DOHH2 (cell line): ENCODE measurements at regions not wholly inside any gene's neighbourhood (a gene's known extent, or its start where the extent isn't known, plus 50 kb on each side); places are given as distances from the start of the nearest gene placed in this dataset.

Experiments
- H3F3A ChIP-seq: fragments of 200-600 bp; sonication (generic), shearing (Covaris generic); 2 replicates; pipeline ENCODE4 v1.6.0; 2016; ENCODE audit warnings: antibody characterized with exemption, mild to moderate bottlenecking; ENCODE audit not compliant: control insufficient read depth, insufficient read depth
- H3K27ac ChIP-seq: fragments of 200-600 bp; sonication (generic); 2 replicates; pipeline ENCODE4 v1.5.1; 2014; ENCODE audit warnings: low read depth, mild to moderate bottlenecking, low read length, moderate library complexity
- H3K27me3 ChIP-seq: fragments of 200-600 bp; sonication (generic); 2 replicates; pipeline ENCODE4 v1.6.1; 2014; ENCODE audit warnings: mild to moderate bottlenecking, low read length, mixed read lengths; ENCODE audit not compliant: control insufficient read depth
- H3K36me3 ChIP-seq: fragments of 200-600 bp; sonication (generic); 2 replicates; pipeline ENCODE4 v1.6.1; 2014; ENCODE audit warnings: mild to moderate bottlenecking, low read length, moderate library complexity, mixed read lengths; ENCODE audit not compliant: control insufficient read depth
- H3K4me1 ChIP-seq: fragments of 200-600 bp; sonication (generic); 2 replicates; pipeline ENCODE4 v1.6.1; 2014; ENCODE audit warnings: mild to moderate bottlenecking, low read length, mixed read lengths; ENCODE audit not compliant: control insufficient read depth
- H3K4me2 ChIP-seq: fragments of 200-600 bp; sonication (generic); 2 replicates; pipeline ENCODE4 v1.6.0; 2014; ENCODE audit warnings: mild to moderate bottlenecking, low read length, moderate library complexity
- H3K4me3 ChIP-seq: fragments of 200-600 bp; sonication (generic); 2 replicates; pipeline ENCODE4 v1.5.1; 2014; ENCODE audit warnings: mild to moderate bottlenecking, low read length, mixed read lengths
- H3K79me2 ChIP-seq: fragments of 200-600 bp; sonication (generic); 2 replicates; pipeline ENCODE4 v1.6.1; 2014; ENCODE audit warnings: mild to moderate bottlenecking, low read length, mixed read lengths; ENCODE audit not compliant: control insufficient read depth
- H3K9me2 ChIP-seq: fragments of 200-600 bp; sonication (generic); replicated peaks from 2 replicates; pipeline ENCODE4 v1.6.1; 2014; ENCODE audit warnings: mild to moderate bottlenecking, low read length, mixed read lengths; ENCODE audit not compliant: control insufficient read depth
- H3K9me3 ChIP-seq: fragments of 200-600 bp; sonication (generic); 2 replicates; pipeline ENCODE4 v1.6.1; 2014; ENCODE audit warnings: antibody characterized with exemption, low read length, mixed read lengths; ENCODE audit not compliant: control insufficient read depth, insufficient read depth
- H4K20me1 ChIP-seq: fragments of 200-600 bp; sonication (generic); 2 replicates; pipeline ENCODE4 v1.6.0; 2014; ENCODE audit warnings: low read depth, mild to moderate bottlenecking, antibody characterized with exemption, low read length, moderate library complexity; ENCODE audit not compliant: control insufficient read depth, insufficient read depth
- EZH2phosphoT487 ChIP-seq: fragments of 200-600 bp; sonication (generic); IDR thresholded peaks from 2 replicates; pipeline ENCODE4 v1.6.1; 2017; ENCODE audit warnings: borderline replicate concordance, mild to moderate bottlenecking, antibody characterized with exemption, low read length, moderate library complexity, mixed read lengths
- TF ChIP-seq, protein P1 (sequence below): fragments of 200-600 bp; sonication (generic); IDR thresholded peaks from one replicate; pipeline ENCODE4 v1.5.1; 2014; ENCODE audit warnings: antibody characterized with exemption, mild to moderate bottlenecking, low read depth, low read length; ENCODE audit not compliant: poor library complexity, severe bottlenecking

DNA sequence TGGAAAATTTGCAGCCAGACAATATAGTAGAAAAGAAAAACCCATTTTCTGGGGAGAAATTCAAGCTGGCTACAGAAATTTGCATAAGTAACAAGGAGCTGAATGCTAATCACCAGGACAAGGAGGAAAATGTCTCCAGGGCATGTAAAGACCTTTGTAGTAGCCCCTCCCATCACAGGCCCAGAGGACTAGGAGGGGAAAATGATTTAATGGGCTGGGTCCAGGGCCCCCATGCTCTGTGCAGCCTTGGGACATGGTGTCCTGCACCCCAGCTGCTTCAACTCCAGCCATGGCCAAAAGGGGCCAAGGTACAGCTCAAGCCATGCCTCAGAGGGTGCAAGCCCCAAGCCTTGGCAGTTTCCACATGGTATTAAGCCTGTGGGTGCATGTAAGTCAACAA, 197.6 kb upstream of the POU1F1 start:
- H3K4me2 ChIP-seq: no peak overlapping the region
- H3K27ac ChIP-seq: no peak overlapping the region
- no peaks in the 10 kb centered on the region for H3K4me1 ChIP-seq
- no peaks in the 10 kb centered on the region for H3K36me3 ChIP-seq
- no peak for TF ChIP-seq EZH2phosphoT487
- TF ChIP-seq, protein P1, sequence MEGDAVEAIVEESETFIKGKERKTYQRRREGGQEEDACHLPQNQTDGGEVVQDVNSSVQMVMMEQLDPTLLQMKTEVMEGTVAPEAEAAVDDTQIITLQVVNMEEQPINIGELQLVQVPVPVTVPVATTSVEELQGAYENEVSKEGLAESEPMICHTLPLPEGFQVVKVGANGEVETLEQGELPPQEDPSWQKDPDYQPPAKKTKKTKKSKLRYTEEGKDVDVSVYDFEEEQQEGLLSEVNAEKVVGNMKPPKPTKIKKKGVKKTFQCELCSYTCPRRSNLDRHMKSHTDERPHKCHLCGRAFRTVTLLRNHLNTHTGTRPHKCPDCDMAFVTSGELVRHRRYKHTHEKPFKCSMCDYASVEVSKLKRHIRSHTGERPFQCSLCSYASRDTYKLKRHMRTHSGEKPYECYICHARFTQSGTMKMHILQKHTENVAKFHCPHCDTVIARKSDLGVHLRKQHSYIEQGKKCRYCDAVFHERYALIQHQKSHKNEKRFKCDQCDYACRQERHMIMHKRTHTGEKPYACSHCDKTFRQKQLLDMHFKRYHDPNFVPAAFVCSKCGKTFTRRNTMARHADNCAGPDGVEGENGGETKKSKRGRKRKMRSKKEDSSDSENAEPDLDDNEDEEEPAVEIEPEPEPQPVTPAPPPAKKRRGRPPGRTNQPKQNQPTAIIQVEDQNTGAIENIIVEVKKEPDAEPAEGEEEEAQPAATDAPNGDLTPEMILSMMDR: no peak
- H3K79me2 ChIP-seq: no peaks in the 10 kb centered on the region
- H3K4me3 ChIP-seq: no peak overlapping the region
- H3K27me3 ChIP-seq: no peaks in the 10 kb centered on the region
- H3K9me2 ChIP-seq: no peaks in the 10 kb centered on the region
- no peaks in the 10 kb centered on the region for H3K9me3 ChIP-seq
- no peaks in the 10 kb centered on the region for H3F3A ChIP-seq
- no peaks in the 10 kb centered on the region for H4K20me1 ChIP-seq

DNA sequence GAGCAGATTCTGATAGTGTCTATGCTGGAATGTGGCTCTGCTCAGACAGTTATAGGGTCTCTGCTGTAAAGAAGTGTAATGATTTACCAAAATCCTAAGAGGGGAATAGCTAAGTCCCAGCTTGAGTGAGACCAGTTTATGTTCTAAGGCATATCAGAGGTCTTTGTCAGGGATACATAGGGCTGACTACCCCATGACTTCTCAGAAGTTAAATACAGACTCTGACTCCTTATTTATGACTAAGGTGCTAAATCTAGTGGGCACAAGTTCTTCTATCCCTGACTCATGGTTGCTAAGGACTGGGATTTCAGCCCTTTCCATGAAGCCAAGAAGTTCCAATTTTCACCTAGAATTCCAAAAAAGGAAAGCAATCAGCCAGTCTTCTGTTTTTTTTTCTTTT, 192.6 kb upstream of the POU1F1 start:
- Histone ChIP-seq H3K4me2 (no peak overlapping the region), H3F3A (no peaks in the 10 kb centered on the region), H3K4me3 (no peak overlapping the region), H4K20me1 (no peaks in the 10 kb centered on the region), H3K4me1 (peaks cover 5% of the 10 kb centered on the region), H3K36me3 (no peaks in the 10 kb centered on the region), H3K79me2 (no peaks in the 10 kb centered on the region), H3K27me3 (no peaks in the 10 kb centered on the region), H3K27ac (no peak overlapping the region), H3K9me3 (no peaks in the 10 kb centered on the region; the same call in 1 of the 2 replicates), H3K9me2 (no peaks in the 10 kb centered on the region)
- no peak for TF ChIP-seq EZH2phosphoT487
- TF ChIP-seq, protein P1: no peak

DNA sequence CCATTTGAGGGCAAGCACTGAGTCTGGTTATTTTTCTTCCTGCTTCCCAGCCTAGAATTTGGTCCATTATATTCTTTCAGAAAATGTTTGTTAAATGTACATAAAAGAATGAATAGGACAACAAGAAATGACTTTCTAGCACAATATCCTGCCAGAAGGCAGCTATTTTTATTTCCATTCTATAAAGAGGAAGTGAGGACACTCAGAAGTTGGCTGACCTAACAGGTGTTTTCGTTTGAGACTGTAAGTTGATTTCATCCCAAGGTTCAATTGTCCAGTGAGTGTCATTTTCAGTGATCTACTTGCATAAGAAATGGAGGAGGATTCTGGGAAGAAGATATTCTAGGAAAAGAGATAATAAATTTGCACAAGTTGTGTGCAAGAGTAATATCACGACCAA, 191.9 kb upstream of the POU1F1 start:
- Histone ChIP-seq H3K4me1 (peaks cover 5% of the 10 kb centered on the region), H3K9me3 (no peaks in the 10 kb centered on the region; the same call in 1 of the 2 replicates), H3K4me2 (no peak overlapping the region), H4K20me1 (no peaks in the 10 kb centered on the region), H3K9me2 (no peaks in the 10 kb centered on the region), H3K79me2 (no peaks in the 10 kb centered on the region), H3K27ac (no peak overlapping the region), H3F3A (no peaks in the 10 kb centered on the region), H3K4me3 (no peak overlapping the region), H3K27me3 (no peaks in the 10 kb centered on the region), H3K36me3 (no peaks in the 10 kb centered on the region)
- TF ChIP-seq EZH2phosphoT487: no peak
- TF ChIP-seq, protein P1: no peak
